ENCODE measurements at regions not wholly inside any gene's neighbourhood (a gene's known extent, or its start where the extent isn't known, plus 50 kb on each side); places are given as distances from the start of the nearest gene placed in this dataset.

DNA sequence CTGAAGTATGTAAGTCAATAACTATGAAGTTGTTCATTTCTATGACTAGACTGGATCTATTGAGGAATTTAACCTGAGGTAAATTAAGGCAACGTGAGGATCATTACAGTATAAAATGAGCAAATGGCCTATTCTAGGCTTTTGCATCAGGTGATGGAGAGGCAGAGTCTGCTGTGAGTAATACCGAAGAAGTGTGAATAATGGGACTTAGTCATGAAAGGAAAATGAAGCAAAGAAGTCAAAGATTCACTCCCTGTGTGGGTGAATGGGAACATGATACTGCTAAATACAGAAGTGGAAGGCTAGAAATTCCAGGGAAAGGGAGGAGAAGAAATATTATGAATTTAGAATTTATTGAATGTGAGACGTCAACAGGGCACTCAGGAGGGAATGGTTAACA lies 774.1 kb downstream of the LIG4 start:
- TF ChIP-seq, protein P1, sequence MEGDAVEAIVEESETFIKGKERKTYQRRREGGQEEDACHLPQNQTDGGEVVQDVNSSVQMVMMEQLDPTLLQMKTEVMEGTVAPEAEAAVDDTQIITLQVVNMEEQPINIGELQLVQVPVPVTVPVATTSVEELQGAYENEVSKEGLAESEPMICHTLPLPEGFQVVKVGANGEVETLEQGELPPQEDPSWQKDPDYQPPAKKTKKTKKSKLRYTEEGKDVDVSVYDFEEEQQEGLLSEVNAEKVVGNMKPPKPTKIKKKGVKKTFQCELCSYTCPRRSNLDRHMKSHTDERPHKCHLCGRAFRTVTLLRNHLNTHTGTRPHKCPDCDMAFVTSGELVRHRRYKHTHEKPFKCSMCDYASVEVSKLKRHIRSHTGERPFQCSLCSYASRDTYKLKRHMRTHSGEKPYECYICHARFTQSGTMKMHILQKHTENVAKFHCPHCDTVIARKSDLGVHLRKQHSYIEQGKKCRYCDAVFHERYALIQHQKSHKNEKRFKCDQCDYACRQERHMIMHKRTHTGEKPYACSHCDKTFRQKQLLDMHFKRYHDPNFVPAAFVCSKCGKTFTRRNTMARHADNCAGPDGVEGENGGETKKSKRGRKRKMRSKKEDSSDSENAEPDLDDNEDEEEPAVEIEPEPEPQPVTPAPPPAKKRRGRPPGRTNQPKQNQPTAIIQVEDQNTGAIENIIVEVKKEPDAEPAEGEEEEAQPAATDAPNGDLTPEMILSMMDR (IDR thresholded peaks at IDR 0.05; ENCODE audit: insufficient read depth, low read length, poor library complexity, severe bottlenecking): no peak
- no peak for DNase-seq (ENCODE audit: extremely low read depth, insufficient read length)
- H3K4me3 ChIP-seq (replicated peaks; ENCODE audit: low read depth, low read length): no peak overlapping the region

DNA sequence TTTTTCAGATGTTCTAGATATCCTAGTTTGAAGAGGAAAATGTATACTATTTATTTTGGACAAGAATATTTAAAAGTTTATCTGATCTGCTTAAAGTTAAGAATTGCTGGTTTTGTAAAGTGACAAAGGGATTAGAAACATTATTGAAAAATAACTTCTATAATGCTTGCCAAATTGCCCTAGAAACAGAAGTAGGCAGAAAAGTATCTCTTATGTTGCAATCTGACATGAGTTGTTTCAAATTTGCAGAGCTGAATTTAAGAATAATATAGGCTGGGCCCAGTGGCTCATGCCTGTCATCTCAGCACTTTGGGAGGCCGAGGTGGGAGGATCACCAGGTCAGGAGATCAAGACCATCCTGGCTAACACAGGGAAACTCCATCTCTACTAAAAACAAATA lies 777.1 kb downstream of the LIG4 start:
- no peaks in the 10 kb centered on the region for H3K36me3 ChIP-seq (ENCODE audit: control insufficient read depth, insufficient read depth, low read length)
- no peak for DNase-seq (ENCODE audit: extremely low read depth, insufficient read length)
- no peak overlapping the region for H3K4me3 ChIP-seq (replicated peaks; ENCODE audit: low read depth, low read length)
- TF ChIP-seq, protein P1 (IDR thresholded peaks at IDR 0.05; ENCODE audit: insufficient read depth, low read length, poor library complexity, severe bottlenecking): no peak
- H3K27me3 ChIP-seq (replicated peaks; ENCODE audit: control insufficient read depth, insufficient read depth, low read length): no peaks in the 10 kb centered on the region

More for the DNA sequence above, 774.1 kb downstream of the LIG4 start:
- H3K27me3 ChIP-seq (replicated peaks; ENCODE audit: control insufficient read depth, insufficient read depth, low read length): no peaks in the 10 kb centered on the region
- no peaks in the 10 kb centered on the region for H3K36me3 ChIP-seq (ENCODE audit: control insufficient read depth, insufficient read depth, low read length)

DNA sequence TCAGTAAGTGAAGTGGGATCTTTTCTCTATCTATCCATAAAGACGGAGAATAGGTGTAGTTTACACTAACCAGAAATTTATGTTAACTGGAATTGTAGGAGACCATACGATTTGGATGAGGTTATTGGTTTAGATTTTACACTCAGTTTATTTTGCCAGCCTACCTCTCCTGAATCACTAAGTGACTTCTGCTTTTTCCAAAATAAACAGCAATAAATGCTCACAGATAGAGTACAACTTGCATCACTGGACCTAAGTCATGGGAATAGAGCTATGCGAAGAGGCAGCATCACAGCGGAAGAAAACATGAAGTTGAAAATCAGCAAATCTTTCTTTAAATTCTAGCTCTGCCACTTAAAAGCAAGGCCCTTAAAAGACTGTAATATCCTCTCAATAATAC lies 781.0 kb downstream of the LIG4 start:
- H3K36me3 ChIP-seq (ENCODE audit: control insufficient read depth, insufficient read depth, low read length): no peaks in the 10 kb centered on the region
- no peak overlapping the region for H3K4me3 ChIP-seq (replicated peaks; ENCODE audit: low read depth, low read length)
- H3K27me3 ChIP-seq (replicated peaks; ENCODE audit: control insufficient read depth, insufficient read depth, low read length): no peaks in the 10 kb centered on the region
- DNase-seq (ENCODE audit: extremely low read depth, insufficient read length): no peak
- TF ChIP-seq, protein P1 (IDR thresholded peaks at IDR 0.05; ENCODE audit: insufficient read depth, low read length, poor library complexity, severe bottlenecking): no peak

DNA sequence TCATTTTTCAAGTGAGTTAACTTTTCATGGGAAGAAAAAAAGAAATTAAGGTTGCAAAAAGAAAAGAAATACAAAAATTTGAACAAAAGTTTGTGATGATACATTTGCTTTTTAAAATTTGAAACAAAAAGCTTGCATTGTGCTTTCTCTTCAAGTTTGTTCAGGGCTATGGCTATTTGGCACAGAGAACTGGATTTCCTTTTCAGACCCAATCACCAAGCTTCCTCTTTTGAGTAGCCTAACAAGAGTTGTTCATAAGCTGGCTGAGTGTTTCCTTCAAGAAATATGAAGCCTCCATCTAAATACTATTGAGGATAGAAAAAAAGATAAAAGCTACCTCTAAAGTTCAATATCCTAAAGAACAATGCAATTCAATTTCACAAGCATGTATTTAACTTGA lies 787.8 kb downstream of the LIG4 start:
- TF ChIP-seq, protein P1 (IDR thresholded peaks at IDR 0.05; ENCODE audit: insufficient read depth, low read length, poor library complexity, severe bottlenecking): no peak
- no peak for DNase-seq (ENCODE audit: extremely low read depth, insufficient read length)
- no peaks in the 10 kb centered on the region for H3K27me3 ChIP-seq (replicated peaks; ENCODE audit: control insufficient read depth, insufficient read depth, low read length)
- no peaks in the 10 kb centered on the region for H3K36me3 ChIP-seq (ENCODE audit: control insufficient read depth, insufficient read depth, low read length)
- no peak overlapping the region for H3K4me3 ChIP-seq (replicated peaks; ENCODE audit: low read depth, low read length)

DNA sequence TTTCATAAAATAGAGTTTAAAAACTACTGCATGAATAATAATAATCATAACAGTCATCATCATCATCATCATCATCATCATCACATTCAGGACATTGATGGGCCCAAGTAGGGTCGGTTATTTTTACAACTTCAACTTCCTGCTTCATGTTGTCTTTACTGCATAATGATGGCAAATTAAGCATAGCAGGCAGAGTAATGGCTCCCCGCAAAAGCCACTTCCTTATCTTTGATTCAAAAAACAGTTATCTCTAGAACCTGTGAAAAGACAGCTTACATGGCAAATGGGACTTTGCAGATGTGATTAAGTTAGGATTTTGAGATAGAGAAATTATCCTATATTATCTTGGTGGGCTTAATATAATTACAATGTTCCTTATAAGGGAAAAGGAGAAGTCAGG lies 792.9 kb downstream of the LIG4 start:
- TF ChIP-seq, protein P1 (IDR thresholded peaks at IDR 0.05; ENCODE audit: insufficient read depth, low read length, poor library complexity, severe bottlenecking): no peak
- Histone ChIP-seq H3K36me3 (ENCODE audit: control insufficient read depth, insufficient read depth, low read length) (no peaks in the 10 kb centered on the region), H3K4me3 (replicated peaks; ENCODE audit: low read depth, low read length) (no peak overlapping the region), H3K27me3 (replicated peaks; ENCODE audit: control insufficient read depth, insufficient read depth, low read length) (no peaks in the 10 kb centered on the region)
- no peak for DNase-seq (ENCODE audit: extremely low read depth, insufficient read length)

DNA sequence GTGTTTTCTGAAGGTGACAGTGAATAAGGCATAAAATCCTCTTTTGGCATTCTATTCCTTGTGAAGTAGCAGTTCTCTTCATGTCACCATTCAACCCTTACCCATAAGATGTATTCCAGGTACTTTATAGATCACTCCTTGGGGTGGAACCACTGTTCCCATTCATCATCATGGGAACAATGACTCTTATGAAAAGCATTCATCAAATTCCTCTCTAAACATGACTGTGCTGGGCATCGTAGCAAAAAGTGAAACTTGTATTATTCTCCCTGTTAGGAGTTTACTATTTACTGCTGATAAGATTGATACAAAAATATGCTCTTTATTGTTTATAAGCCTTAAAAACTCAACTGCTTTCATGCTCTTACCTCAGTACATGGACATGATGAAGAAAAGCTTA lies 793.4 kb downstream of the LIG4 start:
- no peak overlapping the region for H3K4me3 ChIP-seq (replicated peaks; ENCODE audit: low read depth, low read length)
- no peak for DNase-seq (ENCODE audit: extremely low read depth, insufficient read length)
- TF ChIP-seq, protein P1 (IDR thresholded peaks at IDR 0.05; ENCODE audit: insufficient read depth, low read length, poor library complexity, severe bottlenecking): no peak

More for the DNA sequence above, 793.4 kb downstream of the LIG4 start:
- no peaks in the 10 kb centered on the region for H3K27me3 ChIP-seq (replicated peaks; ENCODE audit: control insufficient read depth, insufficient read depth, low read length)
- no peaks in the 10 kb centered on the region for H3K36me3 ChIP-seq (ENCODE audit: control insufficient read depth, insufficient read depth, low read length)
